Panc1 (cell line): ENCODE measurements at regions not wholly inside any gene's neighbourhood (a gene's known extent, or its start where the extent isn't known, plus 50 kb on each side); places are given as distances from the start of the nearest gene placed in this dataset.

ENCODE experiments used
- ATAC-seq: fragments of 200-7000 bp; cut with Tn5 transposase; 2 replicates; pipeline ENCODE4 v1.9.1; 2020; ENCODE audit warnings: mild to moderate bottlenecking, moderate library complexity
- BruUV-seq: library from RNA; stranded (reverse); fragments of 400-500 nt; replicated peaks from 2 replicates; lab custom pipeline; 2021; lab: Mats Ljungman, UMichigan
- CTCF ChIA-PET: fragments of 300-600 bp; sonication (Branson Sonifier 250); formaldehyde crosslinking; loops from one replicate; lab custom pipeline; 2022; ENCODE audit warnings: antibody characterized with exemption; lab: Charles Lee
- POLR2A ChIA-PET: fragments of 300-600 bp; sonication (Branson Sonifier 250); formaldehyde crosslinking; loops from one replicate; lab custom pipeline; 2022; ENCODE audit warnings: antibody characterized with exemption; lab: Charles Lee
- DNase-seq: peaks from one replicate; pipeline ENCODE4 v3.0.0-alpha.2; 2010; ENCODE audit warnings: low read depth, low spot score
- H3K27ac ChIP-seq: 2 replicates; pipeline ENCODE4 v1.5.1; 2011; ENCODE audit warnings: mild to moderate bottlenecking, low read length, inconsistent platforms
- H3K27me3 ChIP-seq: fragments of 200-500 bp; sonication (Bioruptor generic); 2 replicates; pipeline ENCODE4 v1.6.0; 2014; ENCODE audit warnings: low read length, inconsistent platforms; ENCODE audit not compliant: control insufficient read depth, insufficient read depth
- H3K36me3 ChIP-seq: fragments of 200-500 bp; sonication (Bioruptor generic); 2 replicates; pipeline ENCODE4 v1.5.1; 2014; ENCODE audit warnings: inconsistent platforms, mild to moderate bottlenecking, low read length, moderate library complexity; ENCODE audit not compliant: control insufficient read depth, insufficient read depth
- H3K4me1 ChIP-seq: 2 replicates; pipeline ENCODE4 v1.5.1; 2011; ENCODE audit warnings: inconsistent platforms, mild to moderate bottlenecking, low read length, moderate library complexity; ENCODE audit not compliant: control insufficient read depth, insufficient read depth
- H3K4me3 ChIP-seq, 2 experiments: 2 replicates each; pipeline ENCODE4 v1.5.1; 2011 to 2012; ENCODE audit warnings: low read depth in 2 of 2, low read length in 2 of 2, mild to moderate bottlenecking in 2 of 2, inconsistent platforms in 1 of 2, moderate library complexity in 1 of 2
- H3K9me3 ChIP-seq: fragments of 200-500 bp; sonication (Bioruptor generic); 2 replicates; pipeline ENCODE4 v1.5.1; 2014; ENCODE audit warnings: low read depth, mild to moderate bottlenecking, inconsistent platforms, low read length, moderate library complexity; ENCODE audit not compliant: control insufficient read depth, insufficient read depth
- POLR2AphosphoS5 ChIP-seq: IDR thresholded peaks from 2 replicates; pipeline ENCODE4 v1.6.1; 2012; ENCODE audit warnings: mild to moderate bottlenecking, low read depth, low read length, moderate library complexity
- REST ChIP-seq, 2 experiments: IDR thresholded peaks; 2 replicates each; pipeline ENCODE4 v1.6.1; 2011 to 2012; ENCODE audit warnings: low read depth in 2 of 2, control low read depth in 1 of 2, low read length in 1 of 2, mild to moderate bottlenecking in 1 of 2, moderate library complexity in 1 of 2; ENCODE audit not compliant: insufficient read depth in 1 of 2
- SIN3A ChIP-seq: IDR thresholded peaks from 2 replicates; pipeline ENCODE4 v1.6.1; 2012; ENCODE audit warnings: low read depth, mild to moderate bottlenecking, low read length, moderate library complexity, borderline replicate concordance; ENCODE audit not compliant: insufficient read depth
- TCF7L2 ChIP-seq: IDR thresholded peaks from 2 replicates; pipeline ENCODE4 v1.6.1; 2011; ENCODE audit warnings: mild to moderate bottlenecking, low read depth, low read length, inconsistent platforms
- in situ Hi-C: cut with HindIII; loops from 2 replicates; pipeline ENCODE4 v1.10.0; 2016; ENCODE audit warnings: low sequenced_read_pairs, low pct_unique_long_range_greater_than_20kb
- intact Hi-C: fragments of 100-400 bp; cut with micrococcal nuclease; formaldehyde crosslinking; loops from one replicate; pipeline ENCODE4 v1.10.0; 2022; ENCODE audit not compliant: unreplicated experiment
- TF ChIP-seq, protein P1 (sequence below): fragments of 450-650 bp; IDR thresholded peaks from 2 replicates; pipeline ENCODE4 v1.5.1; 2017; ENCODE audit warnings: mild to moderate bottlenecking

- DNase-seq (no peak), ATAC-seq (no peak)
- Histone ChIP-seq H3K4me3 (no peak overlapping the region), H3K27ac (no peak overlapping the region), H3K27me3 (no peaks in the 10 kb centered on the region), H3K4me1 (no peaks in the 10 kb centered on the region), H3K9me3 (peaks cover 15% of the 10 kb centered on the region), H3K36me3 (no peaks in the 10 kb centered on the region)
- ChIA-PET POLR2A (no interaction called here), CTCF (no interaction called here)
- intact Hi-C loops, result no loop called here
- no peak for TF ChIP-seq POLR2AphosphoS5
- TF ChIP-seq, protein P1, sequence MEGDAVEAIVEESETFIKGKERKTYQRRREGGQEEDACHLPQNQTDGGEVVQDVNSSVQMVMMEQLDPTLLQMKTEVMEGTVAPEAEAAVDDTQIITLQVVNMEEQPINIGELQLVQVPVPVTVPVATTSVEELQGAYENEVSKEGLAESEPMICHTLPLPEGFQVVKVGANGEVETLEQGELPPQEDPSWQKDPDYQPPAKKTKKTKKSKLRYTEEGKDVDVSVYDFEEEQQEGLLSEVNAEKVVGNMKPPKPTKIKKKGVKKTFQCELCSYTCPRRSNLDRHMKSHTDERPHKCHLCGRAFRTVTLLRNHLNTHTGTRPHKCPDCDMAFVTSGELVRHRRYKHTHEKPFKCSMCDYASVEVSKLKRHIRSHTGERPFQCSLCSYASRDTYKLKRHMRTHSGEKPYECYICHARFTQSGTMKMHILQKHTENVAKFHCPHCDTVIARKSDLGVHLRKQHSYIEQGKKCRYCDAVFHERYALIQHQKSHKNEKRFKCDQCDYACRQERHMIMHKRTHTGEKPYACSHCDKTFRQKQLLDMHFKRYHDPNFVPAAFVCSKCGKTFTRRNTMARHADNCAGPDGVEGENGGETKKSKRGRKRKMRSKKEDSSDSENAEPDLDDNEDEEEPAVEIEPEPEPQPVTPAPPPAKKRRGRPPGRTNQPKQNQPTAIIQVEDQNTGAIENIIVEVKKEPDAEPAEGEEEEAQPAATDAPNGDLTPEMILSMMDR, result no peak
- no TSS peak for BruUV-seq
- in situ Hi-C loops, result no loop called here
Measured at GRCh38 chr14:76678244-76678800, 82.9 kb upstream of the VASH1 start.

GRCh38 chr14:76682367-76682766, 78.9 kb upstream of the VASH1 start:
- intact Hi-C loops (no loop called here), in situ Hi-C loops (no loop called here)
- ATAC-seq (no peak), DNase-seq (no peak)
- no peaks in the 10 kb centered on the region for H3K4me1 ChIP-seq
- H3K27ac ChIP-seq, result no peak overlapping the region
- no peaks in the 10 kb centered on the region for H3K36me3 ChIP-seq
- ChIA-PET POLR2A (no interaction called here), CTCF (no interaction called here)
- H3K27me3 ChIP-seq, result no peaks in the 10 kb centered on the region
- TF ChIP-seq, protein P1, result no peak
- no peak for TF ChIP-seq SIN3A
- no peak for TF ChIP-seq TCF7L2
- TF ChIP-seq POLR2AphosphoS5, result no peak
- no peak for TF ChIP-seq REST (IDR thresholded peaks at IDR 0.05; ENCODE audit: insufficient read depth in 1 of 2, low read depth in 2 of 2, low read length in 1 of 2)
- H3K9me3 ChIP-seq, result peaks cover 15% of the 10 kb centered on the region
- BruUV-seq, result no TSS peak
- no peak overlapping the region for H3K4me3 ChIP-seq
